ENCODE measurements at regions not wholly inside any gene's neighbourhood (a gene's known extent, or its start where the extent isn't known, plus 50 kb on each side); places are given as distances from the start of the nearest gene placed in this dataset.
"Not testable (repeated sequence)": the region's sequence is repeated elsewhere in the genome, so short reads cannot be mapped to it uniquely, and the experiment has no call there.

- no peak for DNase-seq
Measured at GRCh38 chr17:34771891-34772290, 189.4 kb downstream of the CCT6B start.

GRCh38 chr17:34770586-34770985, 190.7 kb downstream of the CCT6B start:
- DNase-seq: no peak

- DNase-seq: no peak
Measured at GRCh38 chr17:34769899-34770298, 190.5 kb downstream of the TMEM132E start.

GRCh38 chr17:34769049-34769448, 189.7 kb downstream of the TMEM132E start:
- DNase-seq: no peak

GRCh38 chr17:34765291-34765690, 185.9 kb downstream of the TMEM132E start:
- no peak for DNase-seq

- no peak for DNase-seq
Measured at GRCh38 chr17:34764716-34765115, 185.3 kb downstream of the TMEM132E start.

- DNase-seq: no peak
Measured at GRCh38 chr17:34763728-34764665, 184.6 kb downstream of the TMEM132E start.

GRCh38 chr17:34762078-34762477, 182.7 kb downstream of the TMEM132E start:
- DNase-seq: no peak

GRCh38 chr17:34761646-34762045, 182.3 kb downstream of the TMEM132E start:
- DNase-seq: no peak

GRCh38 chr17:34760931-34761495, 181.6 kb downstream of the TMEM132E start:
- no peak for DNase-seq

GRCh38 chr17:34758718-34759117, 179.3 kb downstream of the TMEM132E start:
- DNase-seq: no peak

GRCh38 chr17:34758316-34758715, 178.9 kb downstream of the TMEM132E start:
- DNase-seq: no peak

- DNase-seq: no peak
Measured at GRCh38 chr17:34757611-34758010, 178.2 kb downstream of the TMEM132E start.

- DNase-seq: no peak
Measured at GRCh38 chr17:34757106-34757505, 177.7 kb downstream of the TMEM132E start.

GRCh38 chr17:34756637-34757021, 177.2 kb downstream of the TMEM132E start:
- no peak for DNase-seq

GRCh38 chr17:34755981-34756636, 176.7 kb downstream of the TMEM132E start:
- no peak for DNase-seq

GRCh38 chr17:34755371-34755770, 176.0 kb downstream of the TMEM132E start:
- no peak for DNase-seq

- no peak for DNase-seq
Measured at GRCh38 chr17:34750004-34750403, 170.6 kb downstream of the TMEM132E start.

- no peak for DNase-seq
Measured at GRCh38 chr17:34741967-34742366, 162.6 kb downstream of the TMEM132E start.

GRCh38 chr17:34740565-34741520, 161.5 kb downstream of the TMEM132E start:
- DNase-seq: no peak

- no peak for DNase-seq
Measured at GRCh38 chr17:34739386-34739785, 160.0 kb downstream of the TMEM132E start.

- not testable (repeated sequence) for DNase-seq
Measured at GRCh38 chr17:34737673-34738072, 158.3 kb downstream of the TMEM132E start.

- no peak for DNase-seq
Measured at GRCh38 chr17:34736611-34737010, 157.2 kb downstream of the TMEM132E start.

All from central memory CD4-positive, alpha-beta T cell (primary cell).